ENCODE measurements at regions not wholly inside any gene's neighbourhood (a gene's known extent, or its start where the extent isn't known, plus 50 kb on each side); places are given as distances from the start of the nearest gene placed in this dataset.
A peak's percentile ranks its signal among the peaks of the same experiment; 100 is the strongest.

- DNase-seq, result peak; percentile 51
Measured at GRCh38 chr2:2919574-2920365, 457.8 kb downstream of the EIPR1 start.

- peak; percentile 5 for DNase-seq
Measured at GRCh38 chr2:2919026-2919425, 458.6 kb downstream of the EIPR1 start.

- DNase-seq, result peak; percentile 20
Measured at GRCh38 chr2:2916621-2917020, 461.0 kb downstream of the EIPR1 start.

GRCh38 chr2:2914252-2914651, 463.4 kb downstream of the EIPR1 start:
- DNase-seq, result peak; percentile 22

GRCh38 chr2:2913601-2914120, 464.0 kb downstream of the EIPR1 start:
- peak; percentile 16 for DNase-seq

GRCh38 chr2:2912731-2913130, 464.9 kb downstream of the EIPR1 start:
- peak; percentile 20 for DNase-seq

GRCh38 chr2:2912293-2912692, 465.3 kb downstream of the EIPR1 start:
- DNase-seq, result peak; percentile 4

GRCh38 chr2:2910259-2910658, 467.4 kb downstream of the EIPR1 start:
- peak; percentile 28 for DNase-seq

- DNase-seq, result peak; percentile 28
Measured at GRCh38 chr2:2909086-2910035, 468.3 kb downstream of the EIPR1 start.

GRCh38 chr2:2906091-2906490, 471.5 kb downstream of the EIPR1 start:
- peak; percentile 4 for DNase-seq

GRCh38 chr2:2904721-2905350, 472.8 kb downstream of the EIPR1 start:
- DNase-seq, result peak; percentile 41

GRCh38 chr2:2902547-2903281, 474.9 kb downstream of the EIPR1 start:
- peak; percentile 45 for DNase-seq

- DNase-seq, result peak; percentile 25
Measured at GRCh38 chr2:2901384-2902345, 476.0 kb downstream of the EIPR1 start.

- DNase-seq, result peak; percentile 47
Measured at GRCh38 chr2:2899826-2900225, 477.8 kb downstream of the EIPR1 start.

GRCh38 chr2:2898744-2899143, 478.9 kb downstream of the EIPR1 start:
- peak; percentile 7 for DNase-seq

GRCh38 chr2:2896643-2897042, 481.0 kb downstream of the EIPR1 start:
- peak; percentile 3 for DNase-seq

- peak; percentile 16 for DNase-seq
Measured at GRCh38 chr2:2896011-2896410, 481.6 kb downstream of the EIPR1 start.

- DNase-seq, result peak; percentile 20
Measured at GRCh38 chr2:2894011-2894410, 483.6 kb downstream of the EIPR1 start.

GRCh38 chr2:2892892-2893291, 484.7 kb downstream of the EIPR1 start:
- DNase-seq, result peak; percentile 32

- peak; percentile 21 for DNase-seq
Measured at GRCh38 chr2:2892378-2892777, 485.2 kb downstream of the EIPR1 start.

- DNase-seq, result peak; percentile 25
Measured at GRCh38 chr2:2890901-2891300, 486.7 kb downstream of the EIPR1 start.
